Activated CD8-positive, alpha-beta T cell treated with anti-CD3 and anti-CD28 coated beads for 36 hours (primary cell): ENCODE measurements at regions not wholly inside any gene's neighbourhood (a gene's known extent, or its start where the extent isn't known, plus 50 kb on each side); places are given as distances from the start of the nearest gene placed in this dataset.

Experiments
- ATAC-seq: fragments of 200-7000 bp; cut with Tn5 transposase; one replicate; pipeline ENCODE4 v1.10.0; 2021; ENCODE audit warnings: mild to moderate bottlenecking, moderate library complexity
- CTCF ChIA-PET: fragments of 350-600 bp; sonication (Branson Sonifier 250); formaldehyde crosslinking; loops from one replicate; lab custom pipeline; 2021; ENCODE audit warnings: antibody characterized with exemption; lab: Charles Lee
- POLR2A ChIA-PET: fragments of 350-600 bp; sonication (Branson Sonifier 250); formaldehyde crosslinking; loops from one replicate; lab custom pipeline; 2021; ENCODE audit warnings: antibody characterized with exemption; lab: Charles Lee
- DNase-seq: peaks from one replicate; pipeline ENCODE4 v3.0.0-alpha.2; 2020
- H3K27ac Mint-ChIP-seq: one replicate; pipeline ENCODE4 v1.8.0; 2021; ENCODE audit warnings: mild to moderate bottlenecking, mixed read lengths
- H3K27me3 Mint-ChIP-seq: one replicate; pipeline ENCODE4 v1.8.0; 2021; ENCODE audit warnings: mixed read lengths
- H3K36me3 Mint-ChIP-seq: one replicate; pipeline ENCODE4 v1.8.0; 2021; ENCODE audit warnings: low read depth, mixed read lengths
- H3K4me1 Mint-ChIP-seq: one replicate; pipeline ENCODE4 v1.8.0; 2021; ENCODE audit warnings: low read depth, mixed read lengths
- H3K4me3 Mint-ChIP-seq: one replicate; pipeline ENCODE4 v1.8.0; 2021; ENCODE audit warnings: mild to moderate bottlenecking, moderate library complexity, mixed read lengths
- H3K9me3 Mint-ChIP-seq: one replicate; pipeline ENCODE4 v1.8.0; 2021; ENCODE audit warnings: mixed read lengths
- CTCF ChIP-seq: fragments of 200-600 bp; IDR thresholded peaks from one replicate; pipeline ENCODE4 v1.8.0; 2022; ENCODE audit warnings: antibody characterized with exemption, mild to moderate bottlenecking
- intact Hi-C: fragments of 100-400 bp; cut with micrococcal nuclease; formaldehyde crosslinking; loops from one replicate; pipeline ENCODE4 v1.10.0; 2022

GRCh38 chr5:62922191-62922590 lies 343.6 kb downstream of the LRRC70 start:
- no peaks in the 10 kb centered on the region for H3K27me3 Mint-ChIP-seq
- H3K9me3 Mint-ChIP-seq: peaks cover 2% of the 10 kb centered on the region
- no peaks in the 10 kb centered on the region for H3K4me1 Mint-ChIP-seq
- no peak overlapping the region for H3K27ac Mint-ChIP-seq
- ATAC-seq (no peak), DNase-seq (no peak)
- H3K36me3 Mint-ChIP-seq: no peaks in the 10 kb centered on the region
- intact Hi-C loops: no loop called here
- POLR2A ChIA-PET: no interaction called here
- no peak overlapping the region for H3K4me3 Mint-ChIP-seq
- no peak for TF ChIP-seq CTCF
- CTCF ChIA-PET: no interaction called here

- Mint-ChIP-seq H3K4me3 (no peak overlapping the region), H3K27ac (no peak overlapping the region), H3K36me3 (no peaks in the 10 kb centered on the region), H3K27me3 (no peaks in the 10 kb centered on the region), H3K9me3 (peaks cover 2% of the 10 kb centered on the region), H3K4me1 (no peaks in the 10 kb centered on the region)
- ATAC-seq: no peak
- TF ChIP-seq CTCF: no peak
- CTCF ChIA-PET: no interaction called here
- POLR2A ChIA-PET: no interaction called here
- intact Hi-C loops: no loop called here
- DNase-seq: no peak
Observed at GRCh38 chr5:62920856-62921255, 342.2 kb downstream of the LRRC70 start.

GRCh38 chr5:62909326-62909725 lies 330.7 kb downstream of the LRRC70 start:
- ChIA-PET CTCF (no interaction called here), POLR2A (no interaction called here)
- TF ChIP-seq CTCF: no peak
- H3K9me3 Mint-ChIP-seq: peaks cover 3% of the 10 kb centered on the region
- no peaks in the 10 kb centered on the region for H3K36me3 Mint-ChIP-seq
- no peak overlapping the region for H3K4me3 Mint-ChIP-seq
- H3K27ac Mint-ChIP-seq: no peak overlapping the region
- no peak for ATAC-seq
- no peak for DNase-seq
- intact Hi-C loops: no loop called here
- no peaks in the 10 kb centered on the region for H3K27me3 Mint-ChIP-seq
- no peaks in the 10 kb centered on the region for H3K4me1 Mint-ChIP-seq

GRCh38 chr5:62902126-62902525 lies 323.5 kb downstream of the LRRC70 start:
- no peak for ATAC-seq
- Mint-ChIP-seq H3K4me3 (no peak overlapping the region), H3K9me3 (no peaks in the 10 kb centered on the region), H3K27me3 (no peaks in the 10 kb centered on the region), H3K4me1 (no peaks in the 10 kb centered on the region), H3K36me3 (no peaks in the 10 kb centered on the region), H3K27ac (no peak overlapping the region)
- TF ChIP-seq CTCF: no peak
- DNase-seq: no peak
- intact Hi-C loops: no loop called here
- POLR2A ChIA-PET: no interaction called here
- CTCF ChIA-PET: no interaction called here

- ATAC-seq: no peak
- POLR2A ChIA-PET: no interaction called here
- intact Hi-C loops: no loop called here
- no peaks in the 10 kb centered on the region for H3K9me3 Mint-ChIP-seq
- no peaks in the 10 kb centered on the region for H3K36me3 Mint-ChIP-seq
- H3K27ac Mint-ChIP-seq: no peak overlapping the region
- CTCF ChIA-PET: no interaction called here
- no peaks in the 10 kb centered on the region for H3K4me1 Mint-ChIP-seq
- DNase-seq: no peak
- no peaks in the 10 kb centered on the region for H3K27me3 Mint-ChIP-seq
- TF ChIP-seq CTCF: no peak
- no peak overlapping the region for H3K4me3 Mint-ChIP-seq
Observed at GRCh38 chr5:62900976-62901375, 322.4 kb downstream of the LRRC70 start.
